Endothelial cell of umbilical vein (primary cell): ENCODE measurements at regions not wholly inside any gene's neighbourhood (a gene's known extent, or its start where the extent isn't known, plus 50 kb on each side); places are given as distances from the start of the nearest gene placed in this dataset.

Experiments
- BruUV-seq: library from RNA; stranded (reverse); fragments of 400-500 nt; replicated peaks from 2 replicates; lab custom pipeline; 2021; lab: Mats Ljungman, UMichigan
- CTCF ChIA-PET: fragments of 300-600, 350-600 bp; sonication (Branson Sonifier 250); formaldehyde crosslinking; loops from one replicate; lab custom pipeline; 2021; ENCODE audit warnings: antibody characterized with exemption, inconsistent platforms; lab: Charles Lee
- POLR2A ChIA-PET: fragments of 300-600, 350-600 bp; sonication (Branson Sonifier 250); formaldehyde crosslinking; loops from one replicate; lab custom pipeline; 2021; ENCODE audit warnings: antibody characterized with exemption, inconsistent platforms; lab: Charles Lee
- DNase-seq: peaks from one replicate; pipeline ENCODE4 v3.0.0-alpha.2; 2011; ENCODE audit warnings: low read depth, low spot score
- FAIRE-seq: peaks from 2 replicates; lab custom pipeline; 2011; peaks lifted over from hg19 to GRCh38; lab: Jason Lieb, UNC
- H2AFZ ChIP-seq: 2 replicates; pipeline ENCODE4 v1.6.0; 2012; ENCODE audit warnings: low read depth, low read length, control low read depth, inconsistent platforms
- H3K27ac ChIP-seq: 2 replicates; pipeline ENCODE4 v1.5.1; 2011; ENCODE audit warnings: low read depth, mild to moderate bottlenecking, control low read depth, low read length, moderate library complexity; ENCODE audit not compliant: insufficient read depth
- H3K27me3 ChIP-seq, 2 experiments: 2 replicates each; pipeline versions ENCODE4 v1.6.0 to v1.6.1; 2011; ENCODE audit warnings: low read length in 2 of 2, mixed read lengths in 1 of 2; ENCODE audit not compliant: control insufficient read depth in 2 of 2, insufficient read depth in 2 of 2
- H3K36me3 ChIP-seq, 2 experiments: 2 replicates in 1 of 2; 3 replicates in 1 of 2; pipeline ENCODE4 v1.5.1; 2011; ENCODE audit warnings: low read length in 2 of 2, mild to moderate bottlenecking in 1 of 2, moderate library complexity in 1 of 2; ENCODE audit not compliant: control insufficient read depth in 2 of 2, insufficient read depth in 2 of 2; ENCODE audit errors: extremely low read depth in 1 of 2
- H3K4me1 ChIP-seq: 3 replicates; pipeline ENCODE4 v1.5.1; 2011; ENCODE audit warnings: mild to moderate bottlenecking, low read length; ENCODE audit not compliant: control insufficient read depth, insufficient read depth; ENCODE audit errors: extremely low read depth
- H3K4me2 ChIP-seq: 2 replicates; pipeline ENCODE4 v1.6.1; 2011; ENCODE audit warnings: low read length, control low read depth, mixed read lengths; ENCODE audit not compliant: insufficient read depth
- H3K4me3 ChIP-seq, 3 experiments: fragments of 200-600 bp in 1 of 3; sonication (generic), shearing (Covaris generic) in 1 of 3; replicated peaks in 1 of 3; 2 replicates each; pipeline ENCODE4 v1.5.1; 2011 to 2016; ENCODE audit warnings: control low read depth in 3 of 3, low read length in 3 of 3, mild to moderate bottlenecking in 2 of 3, inconsistent platforms in 1 of 3, low read depth in 1 of 3, moderate library complexity in 1 of 3; ENCODE audit not compliant: insufficient read depth in 1 of 3
- H3K79me2 ChIP-seq: 2 replicates; pipeline ENCODE4 v1.6.0; 2012; ENCODE audit warnings: low read length, inconsistent platforms; ENCODE audit not compliant: control insufficient read depth, insufficient read depth
- H3K9ac ChIP-seq: replicated peaks from 2 replicates; pipeline ENCODE3; 2011; ENCODE audit warnings: low read length, control low read depth; ENCODE audit not compliant: insufficient read depth; ENCODE audit errors: extremely low read depth
- H3K9me1 ChIP-seq: replicated peaks from 3 replicates; pipeline ENCODE4 v1.6.0; 2011; ENCODE audit warnings: mild to moderate bottlenecking, low read length; ENCODE audit not compliant: control insufficient read depth, insufficient read depth; ENCODE audit errors: extremely low read depth
- H3K9me3 ChIP-seq: replicated peaks from 2 replicates; pipeline ENCODE4 v1.5.1; 2012; ENCODE audit warnings: low read length, inconsistent platforms; ENCODE audit not compliant: control insufficient read depth, insufficient read depth
- H4K20me1 ChIP-seq: replicated peaks from 2 replicates; pipeline ENCODE3; 2011; ENCODE audit warnings: mild to moderate bottlenecking, low read length; ENCODE audit not compliant: control insufficient read depth, insufficient read depth; ENCODE audit errors: extremely low read depth
- CTCF ChIP-seq, 2 donors: IDR thresholded peaks; 1 replicate in 1 of 2; 2 replicates in 1 of 2; pipeline ENCODE4 v1.5.1; 2011; ENCODE audit warnings: low read length in 2 of 2, mild to moderate bottlenecking in 2 of 2, moderate library complexity in 2 of 2, control low read depth in 1 of 2, inconsistent platforms in 1 of 2, low read depth in 1 of 2; ENCODE audit not compliant: insufficient read depth in 1 of 2; ENCODE audit errors: extremely low read depth in 1 of 2
- EZH2 ChIP-seq: IDR thresholded peaks from 2 replicates; pipeline ENCODE4 v1.6.1; 2012; ENCODE audit warnings: borderline replicate concordance, low read depth, mild to moderate bottlenecking, moderate library complexity, low read length, inconsistent platforms; ENCODE audit not compliant: severe bottlenecking
- FOS ChIP-seq: IDR thresholded peaks from 2 replicates; pipeline ENCODE4 v1.6.1; 2011; ENCODE audit warnings: mild to moderate bottlenecking, low read length, moderate library complexity, borderline replicate concordance; ENCODE audit not compliant: insufficient read depth
- GATA2 ChIP-seq: IDR thresholded peaks from 2 replicates; pipeline ENCODE4 v1.7.0; 2011; ENCODE audit warnings: low read depth, mild to moderate bottlenecking, moderate library complexity, mixed read lengths, low read length; ENCODE audit not compliant: insufficient read length, insufficient read depth
- JUN ChIP-seq: IDR thresholded peaks from 2 replicates; pipeline ENCODE4 v1.6.1; 2011; ENCODE audit warnings: borderline replicate concordance, low read depth; ENCODE audit not compliant: insufficient read length, insufficient read depth
- MAX ChIP-seq: IDR thresholded peaks from 2 replicates; pipeline ENCODE4 v1.6.1; 2011; ENCODE audit not compliant: insufficient read depth, insufficient read length
- MYC ChIP-seq: IDR thresholded peaks from one replicate; pipeline ENCODE4 v1.6.1; 2011; ENCODE audit warnings: mild to moderate bottlenecking, low read depth, low read length
- POLR2A ChIP-seq: IDR thresholded peaks from 2 replicates; pipeline ENCODE4 v1.6.1; 2012; ENCODE audit warnings: low read depth, mild to moderate bottlenecking, control low read depth, low read length
- POLR2AphosphoS5 ChIP-seq: IDR thresholded peaks from 2 replicates; pipeline ENCODE4 v1.6.1; 2012; ENCODE audit warnings: low read depth, mild to moderate bottlenecking, control low read depth, low read length, moderate library complexity; ENCODE audit not compliant: insufficient read depth
- dilution Hi-C: fragments of 300-500 bp; cut with MboI; formaldehyde crosslinking; loops from one replicate; pipeline ENCODE4 v1.15.0; 2019; ENCODE audit warnings: low sequenced_read_pairs; ENCODE audit not compliant: extremely low pct_ligation_motif_present
- intact Hi-C: fragments of 100-400 bp; cut with micrococcal nuclease; formaldehyde crosslinking; loops from one replicate; pipeline ENCODE4 v1.10.0; 2022

- Histone ChIP-seq H3K79me2 (no peaks in the 10 kb centered on the region), H3K9me3 (no peaks in the 10 kb centered on the region), H3K4me2 (peak overlapping the region; percentile 25), H3K9ac (peak overlapping the region; percentile 34), H2AFZ (peak overlapping the region; percentile 31), H3K4me1 (peaks cover 12% of the 10 kb centered on the region), H3K4me3 (no peak overlapping the region), H3K9me1 (no peaks in the 10 kb centered on the region), H3K27ac (peak overlapping the region; percentile 62), H3K36me3 (no peaks in the 10 kb centered on the region), H4K20me1 (no peaks in the 10 kb centered on the region), H3K27me3 (no peaks in the 10 kb centered on the region)
- intact Hi-C loops: loop anchor here (1.0 kb wide), 1 partner anchor 29 kb away; no protein-coding TSS in a partner anchor
- ChIA-PET CTCF (interaction anchor here (0.8 kb wide), 1 partner anchor 789 kb away, joined by 3 read pairs; no protein-coding TSS in a partner anchor), POLR2A (no interaction called here)
- FAIRE-seq (peak; percentile 81), DNase-seq (peak; percentile 82)
- TF ChIP-seq GATA2: peak; percentile 71
- TF ChIP-seq POLR2A: no peak
- TF ChIP-seq MAX: no peak
- no peak for TF ChIP-seq CTCF (IDR thresholded peaks at IDR 0.05; ENCODE audit: extremely low read depth in 1 of 2, insufficient read depth in 1 of 2, low read depth in 1 of 2, low read length in 2 of 2)
- TF ChIP-seq EZH2: no peak
- TF ChIP-seq MYC: no peak
- TF ChIP-seq FOS: peak; percentile 94
- TF ChIP-seq POLR2AphosphoS5: peak; percentile 48
- peak; percentile 91 for TF ChIP-seq JUN
- dilution Hi-C loops: no loop called here
- BruUV-seq: no TSS peak
These were observed 593.7 kb upstream of the LUZP2 start for GRCh38 chr11:23903044-23903704.
